SW 1271 (cell line): ENCODE measurements at regions not wholly inside any gene's neighbourhood (a gene's known extent, or its start where the extent isn't known, plus 50 kb on each side); places are given as distances from the start of the nearest gene placed in this dataset.

Experiments used
- DNase-seq, 2 experiments: peaks; one replicate each; lab custom pipeline; 2025; lab: John Stamatoyannopoulos, UW

DNA sequence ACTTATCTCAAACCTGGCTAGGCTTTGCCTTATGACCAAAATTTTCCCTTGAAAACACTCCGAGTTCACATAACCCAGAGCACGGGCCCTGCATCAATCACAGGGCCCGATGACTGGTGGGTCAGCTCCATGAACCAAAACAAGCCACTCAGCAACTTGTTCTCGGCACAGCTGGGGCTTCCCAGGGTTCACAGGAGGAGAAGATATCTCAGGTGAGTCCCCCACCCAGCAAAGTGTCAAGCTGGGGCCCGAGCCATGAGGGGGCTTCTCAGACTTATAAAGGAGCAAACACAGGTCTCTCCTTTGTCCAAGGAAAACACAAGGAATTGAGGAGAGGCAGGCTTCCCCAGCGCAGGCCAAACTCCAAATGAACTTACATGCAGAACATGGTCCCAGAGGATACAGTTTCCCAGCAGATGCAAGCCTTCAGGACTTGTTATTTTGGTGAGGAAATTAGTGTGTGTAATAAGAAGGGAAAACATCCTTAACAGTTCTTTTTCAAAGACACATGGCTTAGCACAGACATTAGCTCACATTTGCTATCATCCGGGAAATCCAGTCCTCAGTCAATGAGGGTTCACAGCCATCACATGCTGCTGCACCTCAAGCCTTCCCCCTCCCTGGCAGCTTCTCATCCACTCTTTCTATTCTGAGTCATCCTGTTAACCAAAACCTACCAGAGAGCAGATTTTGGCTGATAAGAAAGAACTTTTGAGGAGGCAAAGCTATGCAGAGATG, 98.1 kb upstream of the NFIA start:
- DNase-seq: no peak

DNA sequence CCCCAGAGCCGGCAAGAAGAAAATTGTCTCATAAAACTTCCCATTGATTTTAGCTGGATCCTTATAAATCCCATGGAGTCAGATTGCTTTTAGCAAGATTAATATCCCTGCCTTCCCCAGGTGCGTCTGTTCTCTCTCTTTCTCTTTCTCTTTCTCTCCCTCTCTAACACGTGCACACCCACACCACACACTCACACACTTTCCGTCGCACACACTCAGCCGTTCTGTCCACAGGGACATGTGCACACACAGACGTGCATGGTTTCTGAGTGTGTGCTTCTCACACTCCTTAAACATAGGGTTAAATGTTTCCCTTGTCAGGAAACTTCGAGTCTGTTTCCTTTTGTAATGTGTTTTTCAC, 98.7 kb upstream of the NFIA start:
- DNase-seq: no peak

DNA sequence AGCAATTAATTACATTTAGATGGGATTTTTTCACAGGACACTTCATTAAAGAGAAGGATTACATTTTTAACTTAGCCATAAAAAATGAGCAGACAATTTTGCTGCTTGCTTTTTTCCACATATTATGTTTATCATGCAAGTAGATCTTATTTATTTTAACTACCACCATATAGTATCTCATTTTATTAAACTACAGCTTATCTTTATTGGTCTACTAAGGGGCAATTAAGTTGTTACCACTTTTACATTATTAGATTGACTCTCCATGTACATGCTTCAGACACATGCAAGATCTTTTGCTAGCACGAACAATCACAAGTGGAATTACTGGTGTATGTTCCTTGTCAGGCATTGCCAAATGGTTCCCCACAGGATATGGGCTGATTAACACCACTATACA, 99.8 kb upstream of the NFIA start:
- DNase-seq: no peak

DNA sequence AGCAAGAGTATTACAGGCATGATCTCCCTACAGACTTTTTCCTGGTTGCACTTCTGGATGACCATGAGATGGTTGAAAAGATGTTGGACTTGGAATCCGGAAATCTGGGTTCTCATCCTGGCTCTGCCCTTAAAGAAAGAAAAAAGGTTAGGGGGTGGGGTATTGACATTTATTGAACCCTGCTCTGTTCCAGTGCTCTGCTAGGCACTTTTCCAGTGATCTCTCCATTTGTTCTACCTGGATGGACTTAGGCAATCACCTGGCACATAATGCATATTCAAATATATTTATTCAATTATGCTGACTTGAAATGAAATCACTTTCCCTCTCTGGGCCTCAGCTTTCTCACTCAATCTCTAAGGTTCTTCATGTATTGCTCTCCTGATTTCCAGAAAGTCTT, 101.0 kb upstream of the NFIA start:
- DNase-seq: no peak

DNA sequence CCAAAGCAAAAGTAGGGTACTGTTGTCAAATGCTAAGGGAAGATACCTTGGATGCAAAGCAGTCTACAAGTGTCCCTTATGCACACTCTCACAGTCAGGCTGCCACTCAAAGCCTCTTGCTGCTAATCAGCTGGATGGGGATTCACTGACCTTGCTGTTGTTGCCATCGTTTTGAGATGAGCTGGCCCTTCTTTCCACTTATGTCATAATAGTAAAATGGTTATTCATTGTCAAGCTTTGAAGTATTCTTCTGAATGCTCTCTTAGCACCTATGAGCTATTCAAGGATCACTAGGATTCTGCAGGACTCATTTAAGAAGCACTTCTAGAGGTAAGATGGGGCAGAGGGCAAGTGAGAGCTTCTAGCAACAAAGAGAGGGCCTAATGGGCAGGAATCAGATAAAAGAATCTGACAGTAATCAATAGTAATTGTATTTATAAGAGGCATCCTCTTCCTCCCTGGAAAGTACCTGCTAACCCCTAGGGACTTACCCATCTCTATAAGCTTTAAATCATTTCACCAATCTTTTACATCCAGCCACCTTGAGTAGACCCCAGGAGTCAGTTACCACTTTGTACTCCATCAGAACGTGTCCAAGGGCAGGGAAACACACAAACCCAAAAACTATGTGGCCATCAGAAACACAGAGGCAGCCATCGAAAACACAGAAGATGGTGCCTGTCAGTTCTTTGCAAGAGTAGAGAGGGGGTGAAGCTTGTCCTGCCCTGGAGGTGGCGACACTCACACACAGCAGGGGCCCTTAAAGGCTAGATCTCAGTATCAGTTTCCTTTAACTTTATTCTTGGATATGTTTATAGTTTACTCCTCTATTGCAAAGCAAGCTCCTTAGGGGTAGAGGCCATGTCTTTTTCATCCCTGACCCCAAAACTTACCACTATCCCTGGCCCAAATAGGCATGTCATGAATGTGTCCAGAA, 103.7 kb upstream of the NFIA start:
- DNase-seq: peak in 1 of 2 experiments; percentile 3

DNA sequence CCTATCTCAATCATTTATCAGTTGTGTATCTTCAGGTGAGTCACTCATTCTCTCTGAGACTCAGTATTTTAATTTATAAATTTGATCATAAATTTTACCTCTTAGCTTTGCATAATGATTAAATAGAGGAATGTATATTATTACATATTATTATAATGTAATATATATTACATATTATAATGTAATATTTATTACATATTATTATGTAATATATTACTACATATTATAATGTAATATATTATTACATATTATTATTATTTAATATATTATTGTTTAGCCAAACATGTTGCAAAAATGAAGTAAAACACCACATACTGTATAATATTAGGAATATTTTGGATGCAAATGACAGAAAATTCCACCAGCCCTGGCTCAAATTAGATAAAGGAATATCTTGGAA, 104.7 kb upstream of the NFIA start:
- DNase-seq: no peak

DNA sequence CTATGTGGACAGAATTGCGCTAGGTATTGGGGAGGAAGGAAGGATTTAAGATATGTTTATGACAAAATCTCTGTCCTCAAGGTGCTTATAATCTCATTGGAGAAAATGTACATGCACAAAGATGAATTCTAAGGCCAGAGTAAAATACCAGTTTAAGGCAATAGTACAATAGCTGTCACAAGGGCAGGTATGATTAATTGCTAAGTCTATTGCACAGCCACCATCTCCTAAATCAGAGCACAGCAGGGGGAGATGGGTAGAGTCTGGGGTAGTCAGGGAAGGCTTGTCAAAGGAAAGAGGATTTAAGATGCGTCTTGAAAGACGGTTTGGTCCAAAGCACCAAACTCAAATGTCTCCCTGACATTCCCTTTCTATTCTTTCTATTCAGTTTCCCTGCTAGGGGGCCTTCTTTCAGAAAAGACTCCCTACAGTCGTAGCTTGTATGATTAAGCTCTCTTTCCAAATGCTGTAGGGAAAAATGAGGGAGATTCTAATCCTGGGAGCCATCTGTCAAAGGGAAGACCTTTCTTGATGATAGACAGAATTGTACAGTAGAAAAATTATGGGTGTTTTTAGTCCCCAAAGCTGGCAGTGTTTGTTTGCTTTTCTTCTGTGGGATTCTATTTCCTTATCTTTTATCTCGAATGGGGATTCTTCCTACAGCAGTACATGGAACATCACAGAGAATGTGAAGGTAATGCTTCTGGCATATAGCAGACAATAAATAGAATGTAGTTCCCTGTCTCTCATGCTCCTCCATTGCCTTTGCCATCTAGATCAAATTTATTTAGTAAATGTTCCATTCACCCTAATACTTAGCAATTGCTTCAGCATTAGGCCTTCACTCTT, 107.6 kb upstream of the NFIA start:
- DNase-seq: no peak

DNA sequence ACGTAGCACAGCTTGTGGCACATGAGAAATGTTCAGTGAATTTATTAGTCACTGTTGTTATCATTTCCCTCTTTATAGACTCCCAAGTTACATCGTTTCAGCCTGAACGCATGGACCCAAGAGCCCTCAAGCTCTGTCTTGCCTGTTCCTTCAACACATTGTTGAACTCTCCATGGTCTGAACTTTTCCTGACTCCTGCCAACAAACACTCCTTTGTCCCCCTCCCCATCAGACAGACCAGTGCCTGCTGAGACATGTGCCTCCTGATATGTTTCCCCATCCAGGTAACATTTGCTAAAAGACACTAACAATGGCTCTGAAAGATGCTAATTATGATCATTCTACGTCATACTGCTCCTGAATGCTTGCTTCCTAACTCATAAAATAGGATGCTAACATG, 108.7 kb upstream of the NFIA start:
- DNase-seq: no peak

DNA sequence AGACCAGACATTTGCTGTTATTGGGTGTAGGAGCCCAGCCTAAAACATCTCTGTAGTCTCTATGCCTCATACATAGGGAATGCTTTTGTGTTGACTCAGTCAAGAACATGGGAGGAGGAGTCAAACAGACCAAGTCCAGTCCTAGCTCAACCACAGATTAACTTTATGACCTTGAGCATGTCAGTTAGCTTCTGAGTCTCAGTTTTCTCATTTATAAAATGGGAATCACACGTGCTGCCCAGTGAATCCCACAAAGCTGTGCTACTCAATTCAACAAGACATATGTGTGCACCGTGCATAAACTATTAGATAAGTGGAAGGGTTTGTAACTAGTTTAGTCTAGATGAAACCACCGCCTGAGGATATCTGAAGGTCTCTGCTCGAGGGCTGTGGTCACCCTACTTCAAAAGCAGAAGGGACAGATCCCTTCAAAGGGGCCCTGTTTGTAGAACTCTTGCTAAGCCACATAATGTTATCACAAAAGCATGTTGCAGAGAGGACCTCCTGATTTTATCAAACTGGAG, 109.5 kb upstream of the NFIA start:
- DNase-seq: no peak

DNA sequence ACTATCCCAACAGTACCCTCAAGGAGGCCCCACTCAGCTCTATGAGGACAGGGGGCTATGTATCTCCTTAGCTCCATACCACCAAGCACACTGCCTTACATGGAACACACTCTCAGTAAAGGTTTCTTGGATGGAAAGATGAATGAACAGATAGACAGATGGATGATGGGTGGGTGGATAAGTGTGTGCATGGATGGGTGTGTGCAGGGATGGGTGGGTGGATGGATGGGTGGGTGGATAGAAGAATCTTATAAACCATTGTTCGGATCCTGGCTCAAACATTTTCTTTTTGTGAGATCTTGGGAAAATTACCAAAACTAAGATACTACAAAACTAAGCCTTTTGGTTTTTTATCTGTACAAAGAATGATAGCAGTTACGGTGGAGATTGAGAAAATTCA, 111.0 kb upstream of the NFIA start:
- no peak for DNase-seq

DNA sequence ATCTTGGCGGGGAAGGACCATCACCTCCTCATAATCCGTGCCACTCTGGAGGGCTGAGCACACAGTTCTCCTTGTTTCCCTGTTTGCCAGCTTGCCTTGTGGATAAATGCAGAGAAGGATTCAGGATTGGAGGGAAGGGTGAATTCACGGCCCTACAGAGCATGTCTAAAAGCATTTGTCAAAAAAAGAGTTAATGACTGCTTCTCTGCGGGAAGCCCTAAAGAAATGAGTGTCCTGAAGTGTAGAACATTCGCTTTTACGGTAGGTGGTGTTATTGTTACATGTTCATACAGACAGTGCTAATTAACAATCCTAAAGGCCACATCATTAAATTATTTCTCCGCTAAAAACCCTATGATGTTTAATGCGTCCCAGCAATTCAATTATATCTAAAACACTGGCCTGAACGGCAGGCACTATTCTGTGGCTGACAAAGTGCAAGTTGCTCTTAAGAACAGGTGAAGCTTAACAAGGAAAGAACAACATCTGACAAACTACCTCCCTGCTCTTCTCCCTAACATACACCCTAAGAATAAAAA, 112.3 kb upstream of the NFIA start:
- DNase-seq: no peak

DNA sequence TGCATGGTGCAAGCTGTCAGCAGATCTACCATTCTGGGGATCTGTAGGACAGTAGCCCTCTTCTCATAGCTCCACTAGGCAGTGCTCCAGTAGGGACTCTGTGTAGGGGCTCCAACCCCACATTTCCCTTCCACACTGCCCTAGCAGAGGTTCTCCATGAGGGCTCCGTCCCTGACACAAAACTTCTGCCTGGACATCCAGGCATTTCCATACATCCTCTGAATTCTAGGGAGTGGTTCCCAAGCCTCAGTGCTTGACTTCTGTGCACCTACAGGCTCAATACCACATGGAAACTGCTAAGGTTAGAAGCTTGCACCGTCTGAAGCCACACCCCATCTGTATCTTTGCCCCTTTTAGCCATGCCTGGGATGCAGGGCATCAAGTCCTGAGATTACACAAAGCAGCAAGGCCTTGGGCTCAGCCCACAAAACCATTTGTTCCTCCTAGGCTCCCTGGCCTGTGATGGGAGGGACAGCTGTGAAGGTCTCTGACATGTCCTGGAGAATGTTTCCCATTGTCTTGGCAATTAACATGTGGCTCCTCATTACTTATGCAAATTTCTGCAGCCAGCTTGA, 117.0 kb upstream of the NFIA start:
- DNase-seq: no peak

DNA sequence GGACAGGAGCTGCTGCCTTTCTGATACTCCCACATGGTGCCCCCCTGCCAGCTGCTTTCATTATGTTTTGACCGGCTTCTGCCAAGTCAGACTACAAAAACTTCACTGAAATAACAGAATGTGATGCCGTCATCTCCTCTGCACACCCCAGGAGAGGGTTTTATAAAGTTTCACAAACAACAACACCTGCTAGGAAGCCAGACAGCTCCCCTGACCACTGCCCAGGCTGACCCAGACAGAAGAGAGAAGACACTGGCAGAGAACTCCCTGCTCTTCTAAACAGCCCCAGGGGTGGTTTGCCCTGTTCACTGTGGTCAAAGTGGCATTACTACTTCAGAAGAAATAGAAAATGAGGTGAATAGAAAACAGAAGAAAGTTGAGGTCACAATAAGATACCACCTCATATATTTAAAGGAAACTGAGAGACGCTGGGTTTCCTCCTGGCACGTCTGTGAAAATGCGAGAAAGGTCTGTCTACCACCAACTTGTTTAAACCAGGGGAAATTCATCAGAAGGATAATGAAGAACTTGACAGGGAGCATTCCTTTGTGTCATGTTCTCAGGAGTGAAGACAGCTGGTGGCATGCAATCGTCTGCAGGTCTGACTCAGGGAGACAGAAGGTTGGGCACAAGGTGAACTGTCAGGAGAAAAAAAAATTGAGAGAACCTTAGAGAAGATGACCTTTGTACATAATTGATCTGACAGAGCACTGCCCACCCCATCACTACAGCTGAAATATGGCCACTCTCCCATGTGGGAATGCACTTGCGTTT, 119.0 kb upstream of the NFIA start:
- DNase-seq: no peak

DNA sequence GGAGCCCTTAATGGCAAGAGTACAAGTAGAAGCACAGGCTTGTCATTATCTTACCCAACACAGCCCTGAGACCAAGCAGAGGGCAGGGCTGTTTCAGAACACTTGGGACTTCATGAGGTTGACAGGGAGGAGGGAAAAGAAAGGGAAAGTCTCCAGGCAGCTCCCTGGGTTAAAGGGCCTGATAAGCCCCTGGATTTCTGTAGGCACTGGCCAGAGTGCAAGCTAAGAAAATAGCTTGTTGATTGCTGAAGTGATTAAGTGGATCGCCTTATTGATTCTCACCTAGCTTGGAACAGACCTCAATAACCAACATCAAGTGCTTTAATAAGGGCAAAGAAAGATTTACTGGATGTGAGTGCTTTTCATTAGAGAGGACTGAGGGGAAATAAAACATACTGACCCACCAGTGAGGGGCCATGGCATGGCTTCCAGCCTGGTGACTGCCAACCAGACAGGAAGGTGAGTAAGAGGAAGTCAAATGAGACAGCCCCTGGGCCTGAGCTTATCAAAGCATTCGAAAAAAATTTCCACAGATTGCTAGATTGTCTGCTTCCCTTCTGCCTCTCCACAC, 121.4 kb upstream of the NFIA start:
- DNase-seq: peak in 1 of 2 experiments; percentile 7

DNA sequence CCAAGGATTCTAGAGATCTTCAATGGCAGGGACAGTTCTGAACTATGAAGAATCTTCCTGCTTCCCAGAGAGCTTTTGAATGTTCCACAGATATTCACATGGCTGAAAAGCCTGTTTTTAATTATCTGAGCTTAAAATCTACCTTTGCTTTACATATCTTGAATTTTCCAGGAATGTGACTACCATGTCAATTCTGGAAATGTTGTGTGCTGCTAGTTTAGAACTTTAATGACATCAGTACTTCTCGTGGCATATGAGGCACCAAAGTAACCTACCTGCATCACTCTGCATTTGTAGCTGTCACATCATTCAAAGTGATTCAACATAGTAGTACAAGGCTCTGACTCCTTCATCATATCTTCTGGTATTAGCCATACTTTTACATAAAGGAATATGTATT, 122.7 kb upstream of the NFIA start:
- DNase-seq: no peak

DNA sequence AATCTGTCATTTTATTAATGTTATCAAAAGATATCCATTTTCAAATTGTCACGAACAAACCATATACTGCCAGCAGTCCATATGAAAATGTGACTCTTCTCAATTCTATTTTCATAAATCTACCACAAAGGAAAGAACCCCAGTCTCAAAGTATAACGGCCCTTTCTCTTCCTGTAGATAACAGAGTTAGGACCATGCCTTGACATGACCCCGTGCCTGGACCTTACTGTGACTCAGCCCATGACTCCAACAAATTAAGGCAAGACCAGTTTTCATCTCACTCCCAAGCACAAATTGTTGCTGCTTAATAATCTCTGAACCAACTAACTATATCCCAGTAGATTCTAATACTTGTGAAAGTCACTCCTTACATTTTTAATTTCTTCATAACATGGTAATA, 124.4 kb upstream of the NFIA start:
- DNase-seq: no peak

DNA sequence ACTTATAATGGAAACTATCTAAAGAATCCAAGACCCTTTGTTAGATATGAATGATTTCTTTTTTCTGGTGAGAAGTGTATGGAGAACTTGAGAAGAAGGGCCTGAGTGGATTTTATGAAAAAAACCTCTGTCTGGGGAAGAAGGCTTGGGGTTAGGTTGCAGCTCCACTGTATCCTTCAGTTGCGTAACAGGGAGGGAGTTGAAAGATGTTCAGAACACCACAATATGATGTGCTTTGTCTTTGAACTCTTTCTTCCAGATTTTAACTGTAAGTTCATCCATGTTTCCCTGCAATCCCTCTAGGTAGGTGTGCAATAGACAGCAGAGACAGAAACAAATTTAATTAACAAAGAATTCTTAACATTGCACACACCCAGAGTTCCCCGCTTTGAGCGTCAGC, 125.8 kb upstream of the NFIA start:
- DNase-seq: no peak

DNA sequence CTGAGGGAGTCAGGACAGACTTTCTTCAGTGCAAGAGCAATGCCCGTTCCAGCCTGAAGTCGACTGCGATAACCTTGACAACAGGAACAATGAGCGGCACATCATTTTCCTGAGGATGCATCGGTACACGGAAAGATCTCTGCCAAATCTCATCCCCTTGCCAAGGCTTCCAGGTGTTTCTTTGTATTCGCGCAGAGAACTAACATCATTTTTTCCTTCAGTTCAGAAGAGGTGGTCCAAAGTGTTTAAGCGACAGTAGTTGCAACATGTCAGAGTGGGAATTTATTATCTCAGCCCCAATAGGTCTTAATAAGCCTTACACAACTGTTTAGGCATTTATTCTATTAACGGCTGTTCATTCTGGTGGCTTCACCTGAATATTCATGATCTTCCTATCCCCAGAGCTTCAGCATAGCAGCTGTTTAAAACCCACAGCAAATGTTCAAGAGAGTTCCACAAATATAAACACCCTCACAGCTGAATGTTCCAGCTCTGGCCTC, 129.7 kb upstream of the NFIA start:
- no peak for DNase-seq

DNA sequence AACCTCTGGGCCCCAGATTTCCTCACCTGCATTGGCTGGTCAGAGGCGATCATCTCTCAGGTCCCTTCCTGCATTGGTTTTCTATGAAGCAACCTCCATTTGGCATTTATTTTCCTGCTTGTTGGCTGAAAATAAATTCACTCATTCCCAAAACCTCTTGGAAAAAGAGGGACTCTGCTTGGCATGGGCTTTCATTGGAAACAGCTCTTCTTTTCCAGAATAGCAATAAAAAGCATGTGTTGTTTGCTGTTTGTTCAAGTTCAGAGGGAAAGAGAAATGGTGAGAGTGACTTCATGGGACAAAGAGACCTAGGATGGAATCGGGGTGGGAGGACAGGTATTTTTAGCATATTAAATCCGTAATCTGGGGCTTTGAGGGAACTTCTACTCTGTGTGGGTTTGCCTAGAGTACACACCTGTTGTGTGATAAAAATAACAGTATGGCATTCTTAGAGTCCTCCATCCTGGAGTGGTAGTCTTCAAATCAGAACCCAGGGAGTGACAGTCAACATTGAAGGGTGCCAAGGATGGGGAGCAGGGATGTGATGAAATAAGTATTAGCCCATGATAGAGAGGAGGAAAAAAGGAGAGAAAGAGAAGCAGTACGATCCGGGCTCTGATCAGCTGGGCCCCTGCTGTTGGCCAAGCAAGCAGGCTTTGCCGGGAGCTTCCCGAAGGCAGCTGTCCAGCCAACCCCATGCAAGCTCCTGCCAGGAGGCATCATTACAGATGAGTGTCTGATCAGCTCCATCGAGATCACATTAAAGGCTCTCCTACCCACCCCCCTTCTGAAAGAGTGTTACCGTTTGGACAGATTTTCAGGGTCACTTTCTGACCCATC, 131.9 kb upstream of the NFIA start:
- no peak for DNase-seq
